ENCODE measurements at regions not wholly inside any gene's neighbourhood (a gene's known extent, or its start where the extent isn't known, plus 50 kb on each side); places are given as distances from the start of the nearest gene placed in this dataset.
"Not testable (repeated sequence)": the region's sequence is repeated elsewhere in the genome, so short reads cannot be mapped to it uniquely, and the experiment has no call there.

GRCh38 chr6:127406722-127407121 is 52.5 kb downstream of the KIAA0408 start:
- intact Hi-C loops (cut with DNase I); ATAC-seq; DNase-seq (ENCODE audit: missing footprints): not testable (repeated sequence)

- ATAC-seq, result no peak
- no peak for DNase-seq (ENCODE audit: missing footprints)
- intact Hi-C loops (cut with DNase I), result no loop called here
Measured at GRCh38 chr6:127406122-127406521, 53.1 kb downstream of the KIAA0408 start.

- DNase-seq (ENCODE audit: missing footprints) (no peak), ATAC-seq (no peak)
- intact Hi-C loops (cut with DNase I), result no loop called here
Measured at GRCh38 chr6:127404594-127405178, 54.5 kb downstream of the KIAA0408 start.

- no peak for ATAC-seq
- DNase-seq (ENCODE audit: missing footprints), result no peak
- intact Hi-C loops (cut with DNase I), result no loop called here
Measured at GRCh38 chr6:127404133-127404532, 55.1 kb downstream of the KIAA0408 start.

GRCh38 chr6:127403636-127404035 is 55.6 kb downstream of the KIAA0408 start:
- intact Hi-C loops (cut with DNase I), result no loop called here
- ATAC-seq, result no peak
- DNase-seq (ENCODE audit: missing footprints), result no peak

- ATAC-seq, result no peak
- intact Hi-C loops (cut with DNase I), result no loop called here
- DNase-seq (ENCODE audit: missing footprints), result no peak
Measured at GRCh38 chr6:127402890-127403617, 56.1 kb downstream of the KIAA0408 start.

GRCh38 chr6:127397729-127398630 is 54.6 kb upstream of the ECHDC1 start:
- intact Hi-C loops (cut with DNase I), result no loop called here
- DNase-seq (ENCODE audit: missing footprints), result no peak
- peak; percentile 59 for ATAC-seq

GRCh38 chr6:127397171-127397597 is 53.8 kb upstream of the ECHDC1 start:
- intact Hi-C loops (cut with DNase I); ATAC-seq; DNase-seq (ENCODE audit: missing footprints): not testable (repeated sequence)

Data from Right ventricle myocardium inferior (tissue), 1 donor.